IMR-90 (cell line): ENCODE measurements at regions not wholly inside any gene's neighbourhood (a gene's known extent, or its start where the extent isn't known, plus 50 kb on each side); places are given as distances from the start of the nearest gene placed in this dataset.
A peak's percentile ranks its signal among the peaks of the same experiment; 100 is the strongest.

Experiments used
- ATAC-seq: fragments of 200-7000 bp; cut with Tn5 transposase; 2 replicates; pipeline ENCODE4 v1.9.1; 2020; ENCODE audit warnings: low read depth, mild to moderate bottlenecking, moderate library complexity
- BruUV-seq: library from RNA; stranded (reverse); fragments of 400-500 nt; replicated peaks from 2 replicates; lab custom pipeline; 2021; lab: Mats Ljungman, UMichigan
- CTCF ChIA-PET: fragments of 300-600 bp; formaldehyde crosslinking; extraction: SDS; loops from one replicate; lab custom pipeline; 2021; ENCODE audit warnings: antibody characterized with exemption; lab: Yijun Ruan, JAX
- POLR2A ChIA-PET: fragments of 300-600 bp; sonication (Branson Sonifier 250); formaldehyde crosslinking; loops from one replicate; lab custom pipeline; 2022; ENCODE audit warnings: antibody characterized with exemption; ENCODE audit not compliant: unreplicated experiment; lab: Charles Lee
- DNase-seq: peaks from one replicate; pipeline ENCODE4 v3.0.0; 2013
- H2AFZ ChIP-seq: replicated peaks from 2 replicates; pipeline ENCODE3; 2013; ENCODE audit warnings: low read length, mild to moderate bottlenecking; ENCODE audit not compliant: poor library complexity
- H2AK5ac ChIP-seq: 2 replicates; pipeline ENCODE4 v1.6.1; 2013; ENCODE audit warnings: low read depth, low read length, inconsistent platforms
- H2AK9ac ChIP-seq: replicated peaks from 2 replicates; pipeline ENCODE3; 2013; ENCODE audit warnings: mild to moderate bottlenecking, low read depth, low read length, moderate library complexity; ENCODE audit not compliant: poor library complexity
- H2BK120ac ChIP-seq: 2 replicates; pipeline ENCODE4 v1.6.1; 2013; ENCODE audit warnings: low read depth, low read length, inconsistent platforms
- H2BK15ac ChIP-seq: 3 replicates; pipeline ENCODE4 v1.6.1; 2013; ENCODE audit warnings: low read depth, low read length, inconsistent platforms
- H2BK20ac ChIP-seq: 2 replicates; pipeline ENCODE4 v1.6.1; 2013; ENCODE audit warnings: low read depth, mild to moderate bottlenecking, inconsistent platforms, low read length, moderate library complexity
- H2BK5ac ChIP-seq: 2 replicates; pipeline ENCODE4 v1.6.1; 2013; ENCODE audit warnings: mild to moderate bottlenecking, low read depth, low read length, inconsistent platforms; ENCODE audit not compliant: poor library complexity, severe bottlenecking
- H3K14ac ChIP-seq: replicated peaks from 2 replicates; pipeline ENCODE4 v1.6.1; 2013; ENCODE audit warnings: low read depth, low read length, inconsistent platforms
- H3K18ac ChIP-seq: 2 replicates; pipeline ENCODE4 v1.6.1; 2013; ENCODE audit warnings: low read depth, low read length, control low read depth
- H3K23ac ChIP-seq: 2 replicates; pipeline ENCODE4 v1.6.1; 2013; ENCODE audit warnings: low read depth, low read length, inconsistent platforms
- H3K27ac ChIP-seq: 2 replicates; pipeline ENCODE4 v1.5.1; 2013; ENCODE audit warnings: mild to moderate bottlenecking, control low read depth, low read length; ENCODE audit not compliant: insufficient read depth
- H3K27me3 ChIP-seq: 2 replicates; pipeline ENCODE4 v1.6.1; 2013; ENCODE audit warnings: low read length; ENCODE audit not compliant: control insufficient read depth, insufficient read depth
- H3K36me3 ChIP-seq: 2 replicates; pipeline ENCODE4 v1.6.1; 2013; ENCODE audit warnings: low read length, mixed read lengths; ENCODE audit not compliant: control insufficient read depth, insufficient read depth
- H3K4ac ChIP-seq: 2 replicates; pipeline ENCODE4 v1.6.1; 2013; ENCODE audit warnings: low read depth, low read length, inconsistent platforms
- H3K4me1 ChIP-seq: 2 replicates; pipeline ENCODE4 v1.6.1; 2013; ENCODE audit warnings: low read length, mixed read lengths; ENCODE audit not compliant: control insufficient read depth, insufficient read depth
- H3K4me2 ChIP-seq: 2 replicates; pipeline ENCODE4 v1.6.1; 2013; ENCODE audit warnings: low read depth, mild to moderate bottlenecking, control low read depth, low read length, moderate library complexity
- H3K4me3 ChIP-seq: 2 replicates; pipeline ENCODE4 v1.5.1; 2013; ENCODE audit warnings: low read depth, mild to moderate bottlenecking, control low read depth, low read length, moderate library complexity; ENCODE audit not compliant: insufficient read depth
- H3K56ac ChIP-seq: 2 replicates; pipeline ENCODE4 v1.6.1; 2013; ENCODE audit warnings: low read length, inconsistent platforms; ENCODE audit not compliant: insufficient read depth; ENCODE audit errors: extremely low read depth
- H3K79me1 ChIP-seq, 2 experiments: 2 replicates each; pipeline ENCODE4 v1.6.1; 2013; ENCODE audit warnings: low read length in 2 of 2, inconsistent platforms in 1 of 2, low read depth in 1 of 2
- H3K9ac ChIP-seq: 2 replicates; pipeline ENCODE4 v1.6.1; 2013; ENCODE audit warnings: low read depth, low read length, control low read depth
- H3K9me1 ChIP-seq: 2 replicates; pipeline ENCODE4 v1.6.1; 2013; ENCODE audit warnings: low read length, inconsistent platforms; ENCODE audit not compliant: insufficient read depth
- H3K9me3 ChIP-seq: 2 replicates; pipeline ENCODE4 v1.6.1; 2013; ENCODE audit warnings: low read length; ENCODE audit not compliant: control insufficient read depth, insufficient read depth
- H4K20me1 ChIP-seq: 2 replicates; pipeline ENCODE4 v1.6.1; 2013; ENCODE audit warnings: low read length, inconsistent platforms; ENCODE audit not compliant: insufficient read depth
- H4K5ac ChIP-seq: 2 replicates; pipeline ENCODE4 v1.6.1; 2013; ENCODE audit warnings: mild to moderate bottlenecking, low read depth, low read length, control low read depth
- H4K8ac ChIP-seq, 2 experiments: 2 replicates each; pipeline ENCODE4 v1.6.1; 2013; ENCODE audit warnings: low read depth in 2 of 2, low read length in 2 of 2, control low read depth in 1 of 2, inconsistent platforms in 1 of 2
- H4K91ac ChIP-seq: 2 replicates; pipeline ENCODE4 v1.6.1; 2013; ENCODE audit warnings: low read depth, low read length, inconsistent platforms; ENCODE audit not compliant: insufficient read depth
- BHLHE40 ChIP-seq: fragments of 150-350 bp; IDR thresholded peaks from 2 replicates; pipeline ENCODE4 v1.6.1; 2016; ENCODE audit warnings: mild to moderate bottlenecking, low read depth, low read length
- CEBPB ChIP-seq: IDR thresholded peaks from 2 replicates; pipeline ENCODE4 v1.6.1; 2012; ENCODE audit warnings: low read depth, low read length, improper control_type of control experiment
- CHD1 ChIP-seq: IDR thresholded peaks from 2 replicates; pipeline ENCODE4 v1.6.1; 2012; ENCODE audit warnings: low read depth, low read length, improper control_type of control experiment
- FOS ChIP-seq: fragments of 150-350 bp; IDR thresholded peaks from 2 replicates; pipeline ENCODE4 v1.6.1; 2016; ENCODE audit warnings: low read depth, low read length
- MAFK ChIP-seq: IDR thresholded peaks from 2 replicates; pipeline ENCODE4 v1.6.1; 2012; ENCODE audit warnings: low read depth, low read length, improper control_type of control experiment
- MAZ ChIP-seq: IDR thresholded peaks from 2 replicates; pipeline ENCODE4 v1.6.1; 2012; ENCODE audit warnings: low read depth, mild to moderate bottlenecking, low read length, improper control_type of control experiment, moderate library complexity, borderline replicate concordance
- MXI1 ChIP-seq: IDR thresholded peaks from 2 replicates; pipeline ENCODE4 v1.6.1; 2012; ENCODE audit warnings: low read depth, mild to moderate bottlenecking, low read length, moderate library complexity, borderline replicate concordance
- NFE2L2 ChIP-seq: fragments of 150-350 bp; IDR thresholded peaks from 2 replicates; pipeline ENCODE4 v1.6.1; 2016; ENCODE audit warnings: low read depth, mild to moderate bottlenecking, low read length
- POLR2A ChIP-seq: IDR thresholded peaks from 2 replicates; pipeline ENCODE4 v1.6.1; 2012; ENCODE audit warnings: mild to moderate bottlenecking, low read depth, low read length
- RAD21 ChIP-seq: IDR thresholded peaks from 2 replicates; pipeline ENCODE4 v1.6.1; 2012; ENCODE audit warnings: low read length, improper control_type of control experiment
- RCOR1 ChIP-seq: IDR thresholded peaks from 2 replicates; pipeline ENCODE4 v1.6.1; 2012; ENCODE audit warnings: mild to moderate bottlenecking, low read length, improper control_type of control experiment; ENCODE audit not compliant: insufficient replicate concordance
- RFX5 ChIP-seq: IDR thresholded peaks from 2 replicates; pipeline ENCODE4 v1.8.0; 2012; ENCODE audit warnings: low read depth, mild to moderate bottlenecking, low read length, moderate library complexity
- SMC3 ChIP-seq: fragments of 150-350 bp; IDR thresholded peaks from 2 replicates; pipeline ENCODE4 v1.6.1; 2016; ENCODE audit warnings: low read depth, mild to moderate bottlenecking, antibody characterized with exemption, low read length, moderate library complexity
- WGBS, 2 experiments: methylation state at CpG; one replicate each; pipeline versions ENCODE4 v1.1.5 to v1.1.7; 2013; ENCODE audit warnings: missing lambda C conversion rate in 2 of 2; ENCODE audit not compliant: insufficient read length in 1 of 2; ENCODE audit errors: extremely low coverage in 2 of 2; 5-methylcytosine and 5-hydroxymethylcytosine counted together
- dilution Hi-C: fragments of 300-500 bp; cut with HindIII; formaldehyde crosslinking; loops from one replicate; pipeline ENCODE4 v1.14.3; 2018; ENCODE audit warnings: low sequenced_read_pairs; ENCODE audit not compliant: unreplicated experiment
- in situ Hi-C: fragments of 300-500 bp; cut with MboI; formaldehyde crosslinking; loops from 3 replicates; pipeline ENCODE4 v1.14.3; 2019; ENCODE audit warnings: low sequenced_read_pairs, inconsistent platforms, mixed read lengths
- intact Hi-C: fragments of 100-400 bp; cut with micrococcal nuclease; formaldehyde crosslinking; loops from 2 replicates; pipeline ENCODE4 v1.10.0; 2022
- TF ChIP-seq, protein P1 (sequence below): conservative IDR thresholded peaks from 2 replicates; pipeline ENCODE4 v1.5.1; 2012; ENCODE audit warnings: mild to moderate bottlenecking, low read depth, low read length, improper control_type of control experiment
- TF ChIP-seq, protein P2 (sequence below): fragments of 150-350 bp; IDR thresholded peaks from 2 replicates; pipeline ENCODE4 v1.6.1; 2017; ENCODE audit warnings: mild to moderate bottlenecking, antibody characterized with exemption, low read length, low read depth
- TF ChIP-seq, protein P3 (sequence below): fragments of 150-350 bp; IDR thresholded peaks from 2 replicates; pipeline ENCODE4 v1.6.1; 2016; ENCODE audit warnings: low read depth, mild to moderate bottlenecking, low read length, moderate library complexity, borderline replicate concordance

DNA sequence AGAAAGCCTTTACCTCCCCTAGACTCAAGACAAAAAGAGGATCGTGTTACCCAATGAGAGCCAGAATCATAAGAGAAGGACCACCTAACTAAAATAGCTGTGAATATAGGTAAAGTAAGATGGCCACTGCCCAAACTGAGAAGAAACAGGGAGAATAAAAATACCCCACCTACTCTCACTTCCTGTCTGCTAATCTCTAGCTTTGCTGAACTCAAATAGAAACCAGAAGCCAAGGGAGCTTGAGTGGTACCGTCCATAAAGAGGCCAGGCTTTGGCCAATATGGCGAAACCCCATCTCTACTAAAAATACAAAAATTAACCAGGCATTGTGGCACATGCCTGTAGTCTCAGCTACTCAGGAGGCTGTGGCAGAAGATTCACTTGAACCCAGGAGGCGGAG is 123.0 kb upstream of the FST start:
- H2AK5ac ChIP-seq: no peak overlapping the region
- H3K9me1 ChIP-seq: peaks cover 8% of the 10 kb centered on the region; the same call in 1 of the 2 replicates
- intact Hi-C loops: no loop called here
- in situ Hi-C loops: no loop called here
- H2AK9ac ChIP-seq: no peak overlapping the region
- TF ChIP-seq, protein P1, sequence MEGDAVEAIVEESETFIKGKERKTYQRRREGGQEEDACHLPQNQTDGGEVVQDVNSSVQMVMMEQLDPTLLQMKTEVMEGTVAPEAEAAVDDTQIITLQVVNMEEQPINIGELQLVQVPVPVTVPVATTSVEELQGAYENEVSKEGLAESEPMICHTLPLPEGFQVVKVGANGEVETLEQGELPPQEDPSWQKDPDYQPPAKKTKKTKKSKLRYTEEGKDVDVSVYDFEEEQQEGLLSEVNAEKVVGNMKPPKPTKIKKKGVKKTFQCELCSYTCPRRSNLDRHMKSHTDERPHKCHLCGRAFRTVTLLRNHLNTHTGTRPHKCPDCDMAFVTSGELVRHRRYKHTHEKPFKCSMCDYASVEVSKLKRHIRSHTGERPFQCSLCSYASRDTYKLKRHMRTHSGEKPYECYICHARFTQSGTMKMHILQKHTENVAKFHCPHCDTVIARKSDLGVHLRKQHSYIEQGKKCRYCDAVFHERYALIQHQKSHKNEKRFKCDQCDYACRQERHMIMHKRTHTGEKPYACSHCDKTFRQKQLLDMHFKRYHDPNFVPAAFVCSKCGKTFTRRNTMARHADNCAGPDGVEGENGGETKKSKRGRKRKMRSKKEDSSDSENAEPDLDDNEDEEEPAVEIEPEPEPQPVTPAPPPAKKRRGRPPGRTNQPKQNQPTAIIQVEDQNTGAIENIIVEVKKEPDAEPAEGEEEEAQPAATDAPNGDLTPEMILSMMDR: no peak
- TF ChIP-seq FOS (no peak), NFE2L2 (no peak), CEBPB (no peak), CHD1 (no peak), MAFK (no peak), RAD21 (no peak), MXI1 (no peak), BHLHE40 (no peak), RFX5 (no peak), SMC3 (no peak), MAZ (no peak), POLR2A (no peak), RCOR1 (no peak)
- TF ChIP-seq, protein P2, sequence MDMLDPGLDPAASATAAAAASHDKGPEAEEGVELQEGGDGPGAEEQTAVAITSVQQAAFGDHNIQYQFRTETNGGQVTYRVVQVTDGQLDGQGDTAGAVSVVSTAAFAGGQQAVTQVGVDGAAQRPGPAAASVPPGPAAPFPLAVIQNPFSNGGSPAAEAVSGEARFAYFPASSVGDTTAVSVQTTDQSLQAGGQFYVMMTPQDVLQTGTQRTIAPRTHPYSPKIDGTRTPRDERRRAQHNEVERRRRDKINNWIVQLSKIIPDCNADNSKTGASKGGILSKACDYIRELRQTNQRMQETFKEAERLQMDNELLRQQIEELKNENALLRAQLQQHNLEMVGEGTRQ: no peak
- TF ChIP-seq, protein P3, sequence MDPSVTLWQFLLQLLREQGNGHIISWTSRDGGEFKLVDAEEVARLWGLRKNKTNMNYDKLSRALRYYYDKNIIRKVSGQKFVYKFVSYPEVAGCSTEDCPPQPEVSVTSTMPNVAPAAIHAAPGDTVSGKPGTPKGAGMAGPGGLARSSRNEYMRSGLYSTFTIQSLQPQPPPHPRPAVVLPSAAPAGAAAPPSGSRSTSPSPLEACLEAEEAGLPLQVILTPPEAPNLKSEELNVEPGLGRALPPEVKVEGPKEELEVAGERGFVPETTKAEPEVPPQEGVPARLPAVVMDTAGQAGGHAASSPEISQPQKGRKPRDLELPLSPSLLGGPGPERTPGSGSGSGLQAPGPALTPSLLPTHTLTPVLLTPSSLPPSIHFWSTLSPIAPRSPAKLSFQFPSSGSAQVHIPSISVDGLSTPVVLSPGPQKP: no peak
- no CpG with 5 or more reads among the region's 4 CpGs for WGBS, 2 experiments
- ChIA-PET CTCF (interaction anchor here (0.6 kb wide), 1 partner anchor 84 kb away, joined by 4 read pairs; no protein-coding TSS in a partner anchor), POLR2A (no interaction called here)
- H3K18ac ChIP-seq: peak overlapping the region; percentile 77; the same call in 1 of the 2 replicates
- peak overlapping the region; percentile 88; the same call in 1 of the 3 replicates for H2BK15ac ChIP-seq
- dilution Hi-C loops: no loop called here
- peak overlapping the region; percentile 46; the same call in 1 of the 2 replicates for H2BK120ac ChIP-seq
- H3K56ac ChIP-seq: no peak overlapping the region
- no peak overlapping the region for H2BK5ac ChIP-seq
- H3K14ac ChIP-seq: no peak overlapping the region
- BruUV-seq: no TSS peak
- H4K91ac ChIP-seq: peak overlapping the region; percentile 31; the same call in 1 of the 2 replicates
- DNase-seq (no peak), ATAC-seq (no peak)
- no peak overlapping the region for H3K4me3 ChIP-seq
- peak overlapping the region; percentile 45; the same call in 1 of the 2 replicates for H2BK20ac ChIP-seq
- peaks cover 15% of the 10 kb centered on the region for H3K4me1 ChIP-seq
- no peak overlapping the region for H3K23ac ChIP-seq
- no peaks in the 10 kb centered on the region; the same call in 1 of the 2 replicates for H3K9me3 ChIP-seq
- H3K27me3 ChIP-seq: no peaks in the 10 kb centered on the region
- H2AFZ ChIP-seq: no peak overlapping the region
- H3K4ac ChIP-seq: no peak overlapping the region
- peaks cover 0 to 3% of the 10 kb centered on the region in 2 experiments; a peak in 1 of 4 replicates for H3K79me1 ChIP-seq
- no peaks in the 10 kb centered on the region for H4K20me1 ChIP-seq
- no peak overlapping the region for H3K9ac ChIP-seq
- no peak overlapping the region for H3K27ac ChIP-seq
- H3K36me3 ChIP-seq: no peaks in the 10 kb centered on the region
- no peak overlapping the region for H3K4me2 ChIP-seq
- 0 out of 4 replicates have a peak overlapping the region, but pooled peaks of 1 of the 2 experiments have one; percentile 18 for H4K8ac ChIP-seq
- H4K5ac ChIP-seq: no peak overlapping the region
